BE2C (cell line): ENCODE measurements at regions not wholly inside any gene's neighbourhood (a gene's known extent, or its start where the extent isn't known, plus 50 kb on each side); places are given as distances from the start of the nearest gene placed in this dataset.

Source experiments
- DNase-seq: peaks from one replicate; pipeline ENCODE4 v3.0.0-alpha.2; 2020
- H3K27me3 ChIP-seq: fragments of 250-450 bp; sonication (Bioruptor Pico); 2 replicates; pipeline ENCODE4 v1.5.1; 2020; ENCODE audit warnings: mild to moderate bottlenecking
- H3K36me3 ChIP-seq: fragments of 250-450 bp; sonication (Bioruptor Pico); 2 replicates; pipeline ENCODE4 v1.5.1; 2020; ENCODE audit warnings: mild to moderate bottlenecking
- H3K4me1 ChIP-seq: fragments of 250-450 bp; sonication (Bioruptor Pico); 2 replicates; pipeline ENCODE4 v1.5.1; 2020
- H3K4me3 ChIP-seq: 2 replicates; pipeline ENCODE4 v1.5.1; 2011; ENCODE audit warnings: low read depth, low read length
- H3K9me3 ChIP-seq: fragments of 250-450 bp; sonication (Bioruptor Pico); 2 replicates; pipeline ENCODE4 v1.5.1; 2020
- CTCF ChIP-seq: IDR thresholded peaks from 2 replicates; pipeline ENCODE4 v1.5.1; 2012; ENCODE audit warnings: mild to moderate bottlenecking, low read depth, low read length

- H3K4me3 ChIP-seq: no peak overlapping the region
- no peaks in the 10 kb centered on the region for H3K9me3 ChIP-seq
- no peak for DNase-seq
- H3K36me3 ChIP-seq: no peaks in the 10 kb centered on the region
- H3K4me1 ChIP-seq: no peaks in the 10 kb centered on the region
- no peaks in the 10 kb centered on the region for H3K27me3 ChIP-seq
- no peak for TF ChIP-seq CTCF
Observed at GRCh38 chr5:2187687-2188086, 305.0 kb upstream of the IRX4 start.

- H3K4me1 ChIP-seq: no peaks in the 10 kb centered on the region
- no peak for TF ChIP-seq CTCF
- no peaks in the 10 kb centered on the region for H3K27me3 ChIP-seq
- no peaks in the 10 kb centered on the region for H3K36me3 ChIP-seq
- DNase-seq: no peak
- H3K9me3 ChIP-seq: no peaks in the 10 kb centered on the region
- no peak overlapping the region for H3K4me3 ChIP-seq
Observed at GRCh38 chr5:2187156-2187555, 304.4 kb upstream of the IRX4 start.

- Histone ChIP-seq H3K36me3 (no peaks in the 10 kb centered on the region), H3K4me3 (no peak overlapping the region), H3K4me1 (no peaks in the 10 kb centered on the region), H3K27me3 (no peaks in the 10 kb centered on the region), H3K9me3 (no peaks in the 10 kb centered on the region)
- DNase-seq: no peak
- no peak for TF ChIP-seq CTCF
Observed at GRCh38 chr5:2186472-2187015, 303.8 kb upstream of the IRX4 start.

- DNase-seq: no peak
- H3K4me1 ChIP-seq: no peaks in the 10 kb centered on the region
- TF ChIP-seq CTCF: no peak
- H3K9me3 ChIP-seq: no peaks in the 10 kb centered on the region
- H3K36me3 ChIP-seq: no peaks in the 10 kb centered on the region
- H3K4me3 ChIP-seq: no peak overlapping the region
- no peaks in the 10 kb centered on the region for H3K27me3 ChIP-seq
Observed at GRCh38 chr5:2185646-2186471, 303.1 kb upstream of the IRX4 start.

GRCh38 chr5:2184563-2185540 lies 302.1 kb upstream of the IRX4 start:
- H3K9me3 ChIP-seq: no peaks in the 10 kb centered on the region
- no peaks in the 10 kb centered on the region for H3K27me3 ChIP-seq
- H3K36me3 ChIP-seq: no peaks in the 10 kb centered on the region
- no peak for DNase-seq
- TF ChIP-seq CTCF: no peak
- no peak overlapping the region for H3K4me3 ChIP-seq
- H3K4me1 ChIP-seq: no peaks in the 10 kb centered on the region
